ENCODE measurements at regions not wholly inside any gene's neighbourhood (a gene's known extent, or its start where the extent isn't known, plus 50 kb on each side); places are given as distances from the start of the nearest gene placed in this dataset.
A peak's percentile ranks its signal among the peaks of the same experiment; 100 is the strongest.

GRCh38 chr10:60669501-60669900, 108.8 kb upstream of the CDK1 start:
- Mint-ChIP-seq H3K4me3 (no peak overlapping the region), H3K4me1 (peaks cover 22% of the 10 kb centered on the region), H3K36me3 (ENCODE audit: low read depth) (peaks cover 12% of the 10 kb centered on the region; the same call in 2 of the 3 replicates), H3K27me3 (ENCODE audit: insufficient read depth, low read depth, poor library complexity) (peaks cover 2% of the 10 kb centered on the region), H3K9me3 (peaks cover 6% of the 10 kb centered on the region), H3K27ac (no peak overlapping the region)
- Histone ChIP-seq H3K9me2 (ENCODE audit: insufficient read depth) (peaks cover 5% of the 10 kb centered on the region; the same call in 1 of the 2 replicates), H3K27ac (ENCODE audit: low read depth) (no peak overlapping the region), H3K79me2 (replicated peaks; ENCODE audit: insufficient read depth) (no peaks in the 10 kb centered on the region), H3K27me3 (ENCODE audit: insufficient read depth) (no peaks in the 10 kb centered on the region), H4K20me1 (replicated peaks; ENCODE audit: insufficient read depth) (no peaks in the 10 kb centered on the region), H3K36me3 (ENCODE audit: insufficient read depth) (no peaks in the 10 kb centered on the region), H3K4me3 (no peak overlapping the region), H2AFZ (no peak overlapping the region), H3F3A (replicated peaks; ENCODE audit: low read depth) (no peaks in the 10 kb centered on the region), H3K4me1 (ENCODE audit: insufficient read depth) (peaks cover 13% of the 10 kb centered on the region), H3K4me2 (no peak overlapping the region)
- ATAC-seq (no peak), DNase-seq (ENCODE audit: low spot score) (no peak)
- TF ChIP-seq EZH2phosphoT487 (IDR thresholded peaks at IDR 0.05; ENCODE audit: unreplicated experiment) (no peak), NANOG (IDR thresholded peaks at IDR 0.05; ENCODE audit: borderline replicate concordance) (no peak), EZH2 (IDR thresholded peaks at IDR 0.05; ENCODE audit: low read depth, unreplicated experiment) (no peak), REST (IDR thresholded peaks at IDR 0.05; ENCODE audit: unreplicated experiment) (no peak)

DNA sequence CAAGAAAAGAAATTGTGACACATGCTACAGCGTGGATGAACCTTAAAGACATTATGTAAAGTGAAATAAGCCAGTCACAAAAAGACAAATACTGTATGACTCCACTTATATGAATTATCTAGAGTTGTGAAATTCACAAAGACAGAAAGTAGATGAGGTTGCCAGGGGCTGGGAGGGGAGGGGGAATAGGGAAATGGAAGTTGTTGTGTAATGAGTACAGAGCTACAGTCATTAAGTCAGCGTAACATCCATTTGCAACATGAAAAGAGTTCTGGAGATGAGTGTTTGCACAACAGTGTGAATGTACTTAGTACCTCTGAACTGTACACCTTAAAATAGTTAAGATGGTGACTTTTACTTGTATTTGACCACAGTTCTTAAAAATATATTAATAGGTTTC, 112.1 kb upstream of the CDK1 start:
- no peaks in the 10 kb centered on the region for H4K20me1 ChIP-seq (replicated peaks; ENCODE audit: insufficient read depth)
- DNase-seq (ENCODE audit: low spot score) = no peak
- H3K4me2 ChIP-seq = no peak overlapping the region
- H3F3A ChIP-seq (replicated peaks; ENCODE audit: low read depth) = no peaks in the 10 kb centered on the region
- no peaks in the 10 kb centered on the region for H3K36me3 Mint-ChIP-seq (ENCODE audit: low read depth)
- H3K79me2 ChIP-seq (replicated peaks; ENCODE audit: insufficient read depth) = no peaks in the 10 kb centered on the region
- no peak overlapping the region for H2AFZ ChIP-seq
- no peak overlapping the region for H3K4me3 Mint-ChIP-seq
- H3K4me1 Mint-ChIP-seq = peaks cover 47% of the 10 kb centered on the region
- H3K27me3 Mint-ChIP-seq (ENCODE audit: insufficient read depth, low read depth, poor library complexity) = no peaks in the 10 kb centered on the region
- TF ChIP-seq ETS1 (IDR thresholded peaks at IDR 0.05) = no peak
- no peaks in the 10 kb centered on the region for H3K36me3 ChIP-seq (ENCODE audit: insufficient read depth)
- no peaks in the 10 kb centered on the region for H3K9me3 Mint-ChIP-seq
- no peak for ATAC-seq
- H3K27me3 ChIP-seq (ENCODE audit: insufficient read depth) = no peaks in the 10 kb centered on the region
- H3K4me3 ChIP-seq = no peak overlapping the region
- H3K4me1 ChIP-seq (ENCODE audit: insufficient read depth) = peaks cover 42% of the 10 kb centered on the region
- H3K27ac Mint-ChIP-seq = no peak overlapping the region
- H3K9me2 ChIP-seq (ENCODE audit: insufficient read depth) = no peaks in the 10 kb centered on the region
- no peak overlapping the region for H3K27ac ChIP-seq (ENCODE audit: low read depth)

DNA sequence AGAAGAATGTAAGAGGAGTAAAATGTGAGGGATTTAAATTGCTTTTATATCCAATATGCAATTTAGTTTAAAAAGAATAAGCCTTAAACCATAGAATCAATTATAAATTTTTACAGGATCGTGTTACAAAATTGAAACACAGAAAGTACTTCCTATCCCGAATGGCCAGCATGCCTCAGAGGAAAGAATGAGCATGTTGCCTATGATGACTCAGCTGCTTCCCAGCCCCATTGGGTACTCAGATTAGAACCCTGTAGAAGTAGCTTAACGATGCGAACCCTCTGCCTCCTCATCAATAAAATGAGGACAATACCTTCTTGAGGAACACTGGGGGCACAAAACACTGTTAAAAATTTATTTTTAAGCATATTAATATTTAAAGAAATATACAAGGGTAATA, 113.4 kb upstream of the CDK1 start:
- Histone ChIP-seq H3K27ac (ENCODE audit: low read depth) (no peak overlapping the region), H3F3A (replicated peaks; ENCODE audit: low read depth) (no peaks in the 10 kb centered on the region), H3K27me3 (ENCODE audit: insufficient read depth) (no peaks in the 10 kb centered on the region), H3K4me2 (0 out of 2 replicates have a peak overlapping the region, but pooled peaks have one; percentile 18), H4K20me1 (replicated peaks; ENCODE audit: insufficient read depth) (no peaks in the 10 kb centered on the region), H3K79me2 (replicated peaks; ENCODE audit: insufficient read depth) (no peaks in the 10 kb centered on the region), H2AFZ (no peak overlapping the region), H3K4me1 (ENCODE audit: insufficient read depth) (peaks cover 44% of the 10 kb centered on the region), H3K9me2 (ENCODE audit: insufficient read depth) (no peaks in the 10 kb centered on the region), H3K36me3 (ENCODE audit: insufficient read depth) (no peaks in the 10 kb centered on the region), H3K4me3 (no peak overlapping the region)
- Mint-ChIP-seq H3K4me1 (peaks cover 46% of the 10 kb centered on the region), H3K27me3 (ENCODE audit: insufficient read depth, low read depth, poor library complexity) (no peaks in the 10 kb centered on the region), H3K36me3 (ENCODE audit: low read depth) (no peaks in the 10 kb centered on the region), H3K27ac (0 out of 2 replicates have a peak overlapping the region, but pooled peaks have one; percentile 60), H3K9me3 (no peaks in the 10 kb centered on the region), H3K4me3 (no peak overlapping the region)
- DNase-seq (ENCODE audit: low spot score) = peak; percentile 49
- peak; percentile 77 for ATAC-seq
- TF ChIP-seq CREB1 (CRISPR knock-in tag; IDR thresholded peaks at IDR 0.05; ENCODE audit: low read depth) (no peak), STAT1 (IDR thresholded peaks at IDR 0.05; ENCODE audit: unreplicated experiment) (no peak), POLR2AphosphoS5 (IDR thresholded peaks at IDR 0.05; ENCODE audit: low read depth) (no peak), REST (IDR thresholded peaks at IDR 0.05; ENCODE audit: unreplicated experiment) (no peak), ETS1 (IDR thresholded peaks at IDR 0.05) (no peak), NANOG (IDR thresholded peaks at IDR 0.05; ENCODE audit: borderline replicate concordance) (no peak), EZH2 (IDR thresholded peaks at IDR 0.05; ENCODE audit: low read depth, unreplicated experiment) (no peak), EZH2phosphoT487 (IDR thresholded peaks at IDR 0.05; ENCODE audit: unreplicated experiment) (no peak)

All from GM23338 (cell line).